Lower leg skin (tissue), 4 donors: ENCODE measurements at regions not wholly inside any gene's neighbourhood (a gene's known extent, or its start where the extent isn't known, plus 50 kb on each side); places are given as distances from the start of the nearest gene placed in this dataset.

ENCODE experiments used
- DNase-seq, 2 donors: peaks; one replicate each; pipeline ENCODE4 v3.0.0-alpha.2; 2019; ENCODE audit warnings: low spot score in 2 of 2
- H3K4me3 ChIP-seq: fragments of 200-600 bp; sonication (generic); 2 replicates; pipeline ENCODE4 v1.5.1; 2017; ENCODE audit warnings: mild to moderate bottlenecking, low read depth; ENCODE audit not compliant: poor library complexity, severe bottlenecking
- POLR2A ChIP-seq, 2 donors: fragments of 450-650 bp; IDR thresholded peaks; one replicate each; pipeline ENCODE4 v1.6.1; 2016 to 2017; ENCODE audit warnings: antibody characterized with exemption in 2 of 2, mild to moderate bottlenecking in 1 of 2, moderate library complexity in 1 of 2
- WGBS, 2 donors: methylation state at CpG; one replicate each; pipeline ENCODE4 v1.1.5; 2018; 5-methylcytosine and 5-hydroxymethylcytosine counted together
- intact Hi-C: fragments of 100-400 bp; cut with DNase I; formaldehyde crosslinking; loops from one replicate; pipeline ENCODE4 v1.15.0; 2023; ENCODE audit warnings: low total_unique reads
- TF ChIP-seq, protein P1 (sequence below), 3 donors: fragments of 450-650 bp; IDR thresholded peaks; one replicate each; pipeline ENCODE4 v1.5.1; 2016; ENCODE audit warnings: antibody characterized with exemption in 3 of 3, mild to moderate bottlenecking in 3 of 3, moderate library complexity in 2 of 3

DNA sequence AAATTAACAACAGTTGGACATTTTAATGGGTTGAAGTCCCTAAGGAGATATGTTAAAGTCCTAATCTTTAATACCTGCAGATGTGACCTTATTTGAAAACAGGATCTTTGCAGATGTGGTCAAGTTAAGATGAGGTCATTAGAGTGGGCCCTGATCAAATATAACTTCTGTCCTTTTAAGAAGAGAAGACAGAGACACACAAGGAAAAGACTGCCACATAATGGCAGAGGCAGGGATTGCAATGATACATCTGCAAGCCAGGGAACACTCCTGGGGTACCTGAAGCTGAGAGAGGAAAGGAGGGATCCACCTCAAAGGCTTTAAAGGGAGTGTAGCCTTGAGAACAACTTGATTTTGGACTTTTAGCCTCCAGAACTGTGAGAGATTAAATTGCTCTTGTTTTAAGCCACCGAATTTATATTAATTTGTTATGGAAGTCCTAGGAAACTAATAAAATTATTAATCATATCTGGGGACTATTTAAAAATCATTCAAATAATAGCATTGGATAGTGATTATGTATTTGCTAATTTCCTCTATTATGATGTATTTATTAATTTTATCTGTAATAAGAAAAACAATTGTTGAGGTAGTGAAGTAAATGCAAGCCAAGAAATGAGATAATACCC is 700.0 kb upstream of the PCDH15 start:
- DNase-seq = no peak

DNA sequence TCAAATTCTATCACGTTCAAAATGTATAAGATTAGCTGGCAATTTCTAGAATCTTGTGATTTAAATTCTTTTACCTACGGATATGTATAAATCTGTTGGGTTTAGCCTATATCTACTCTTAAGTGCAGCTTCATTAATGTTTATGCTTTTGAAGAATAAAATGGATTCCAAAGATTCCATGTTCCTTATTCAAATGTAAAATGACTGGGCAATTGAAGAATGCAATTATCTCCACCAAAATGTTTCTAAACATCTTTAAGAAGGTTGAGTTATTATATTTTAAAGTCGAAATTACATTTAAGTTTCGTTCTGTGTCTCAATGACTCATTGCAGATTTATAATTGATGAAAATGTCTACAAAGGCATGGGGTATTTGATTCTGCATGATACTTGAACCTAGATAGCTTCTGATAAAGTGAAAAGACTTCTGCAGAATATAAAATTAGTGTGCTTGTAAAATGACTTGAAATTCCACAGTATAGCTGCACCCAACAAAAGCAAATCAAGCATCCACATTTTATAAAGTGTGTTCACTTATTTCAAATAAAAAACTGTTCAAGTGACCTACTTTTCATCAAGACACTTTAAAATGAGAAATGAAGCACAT is 697.0 kb upstream of the PCDH15 start:
- intact Hi-C loops = no loop called here
- 75 to 77% methylated on average over 4 of the region's 4 CpGs for WGBS, 2 donors
- no peak for DNase-seq
- H3K4me3 ChIP-seq = no peak overlapping the region
- no peak for TF ChIP-seq POLR2A (IDR thresholded peaks at IDR 0.05)

More for the DNA sequence above, 700.0 kb upstream of the PCDH15 start:
- 4 to 17% methylated on average over 1 of the region's 1 CpG for WGBS, 2 donors
- no peak overlapping the region for H3K4me3 ChIP-seq
- TF ChIP-seq, protein P1, sequence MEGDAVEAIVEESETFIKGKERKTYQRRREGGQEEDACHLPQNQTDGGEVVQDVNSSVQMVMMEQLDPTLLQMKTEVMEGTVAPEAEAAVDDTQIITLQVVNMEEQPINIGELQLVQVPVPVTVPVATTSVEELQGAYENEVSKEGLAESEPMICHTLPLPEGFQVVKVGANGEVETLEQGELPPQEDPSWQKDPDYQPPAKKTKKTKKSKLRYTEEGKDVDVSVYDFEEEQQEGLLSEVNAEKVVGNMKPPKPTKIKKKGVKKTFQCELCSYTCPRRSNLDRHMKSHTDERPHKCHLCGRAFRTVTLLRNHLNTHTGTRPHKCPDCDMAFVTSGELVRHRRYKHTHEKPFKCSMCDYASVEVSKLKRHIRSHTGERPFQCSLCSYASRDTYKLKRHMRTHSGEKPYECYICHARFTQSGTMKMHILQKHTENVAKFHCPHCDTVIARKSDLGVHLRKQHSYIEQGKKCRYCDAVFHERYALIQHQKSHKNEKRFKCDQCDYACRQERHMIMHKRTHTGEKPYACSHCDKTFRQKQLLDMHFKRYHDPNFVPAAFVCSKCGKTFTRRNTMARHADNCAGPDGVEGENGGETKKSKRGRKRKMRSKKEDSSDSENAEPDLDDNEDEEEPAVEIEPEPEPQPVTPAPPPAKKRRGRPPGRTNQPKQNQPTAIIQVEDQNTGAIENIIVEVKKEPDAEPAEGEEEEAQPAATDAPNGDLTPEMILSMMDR (IDR thresholded peaks at IDR 0.05) = no peak
- no peak for TF ChIP-seq POLR2A (IDR thresholded peaks at IDR 0.05)
- intact Hi-C loops = no loop called here

DNA sequence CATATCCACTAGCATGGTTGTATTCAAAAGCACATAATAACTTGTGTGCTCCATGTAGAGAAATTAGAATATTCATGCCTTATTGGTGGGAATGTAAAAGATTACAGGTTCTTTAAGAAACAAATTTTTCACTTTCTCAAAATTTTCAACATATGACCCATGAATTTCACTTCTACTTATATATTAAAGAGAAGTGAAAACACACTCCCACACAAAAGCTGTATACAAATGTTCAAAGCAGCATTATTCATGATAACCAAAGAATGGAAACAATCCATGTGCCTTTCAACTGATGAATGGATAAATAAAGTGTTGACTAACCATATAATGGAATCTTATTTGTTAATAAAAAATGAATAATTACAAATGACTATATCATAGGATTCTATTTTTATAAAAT is 694.5 kb upstream of the PCDH15 start:
- no peak for DNase-seq
- intact Hi-C loops = no loop called here
- no peak overlapping the region for H3K4me3 ChIP-seq
- TF ChIP-seq, protein P1 (IDR thresholded peaks at IDR 0.05) = no peak
- TF ChIP-seq POLR2A (IDR thresholded peaks at IDR 0.05) = no peak

DNA sequence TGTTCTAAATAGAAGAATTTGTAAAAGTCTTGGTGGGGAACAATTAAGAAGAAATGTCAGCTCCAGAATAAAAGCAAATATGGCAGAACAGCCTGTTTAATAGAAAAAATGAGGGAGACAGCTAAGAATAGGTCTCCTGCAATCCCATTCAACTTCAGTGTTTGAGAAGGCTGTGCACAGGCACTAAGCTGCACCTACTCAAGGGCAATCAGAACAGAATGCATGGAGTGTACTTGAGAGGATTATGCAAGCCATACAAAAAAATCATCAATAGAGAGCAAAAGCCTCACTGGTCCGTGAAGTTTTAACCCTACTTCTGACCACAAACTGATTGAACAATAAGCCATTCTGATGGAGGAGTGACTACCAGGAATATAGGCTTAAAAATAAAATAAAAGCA is 690.7 kb upstream of the PCDH15 start:
- TF ChIP-seq, protein P1 (IDR thresholded peaks at IDR 0.05) = no peak
- no peak for TF ChIP-seq POLR2A (IDR thresholded peaks at IDR 0.05)
- DNase-seq = no peak
- intact Hi-C loops = no loop called here
- 66 to 67% methylated on average over 1 of the region's 1 CpG for WGBS, 2 donors
- no peak overlapping the region for H3K4me3 ChIP-seq

DNA sequence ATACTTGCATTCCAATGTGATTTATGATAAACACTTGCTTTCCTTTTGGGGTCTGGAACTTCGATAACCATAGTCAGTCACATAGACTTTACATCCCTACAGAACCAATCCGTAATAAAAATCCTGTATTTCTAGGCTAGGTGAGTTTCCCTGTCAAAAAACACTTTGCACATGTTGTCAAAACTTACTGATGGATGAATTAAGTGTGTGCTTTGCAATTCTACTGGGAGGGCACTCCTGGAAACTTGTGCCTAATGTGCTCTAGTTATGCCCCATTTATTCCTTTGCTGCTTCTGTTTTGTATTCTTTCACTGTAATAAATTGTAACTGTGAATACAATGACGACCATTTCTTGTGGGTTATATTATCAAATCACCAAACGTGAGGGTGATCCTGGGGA is 684.8 kb upstream of the PCDH15 start:
- DNase-seq = no peak
- intact Hi-C loops = no loop called here
- TF ChIP-seq, protein P1 (IDR thresholded peaks at IDR 0.05) = no peak
- WGBS, 2 donors = 62 to 76% methylated on average over 4 of the region's 4 CpGs
- H3K4me3 ChIP-seq = no peak overlapping the region

DNA sequence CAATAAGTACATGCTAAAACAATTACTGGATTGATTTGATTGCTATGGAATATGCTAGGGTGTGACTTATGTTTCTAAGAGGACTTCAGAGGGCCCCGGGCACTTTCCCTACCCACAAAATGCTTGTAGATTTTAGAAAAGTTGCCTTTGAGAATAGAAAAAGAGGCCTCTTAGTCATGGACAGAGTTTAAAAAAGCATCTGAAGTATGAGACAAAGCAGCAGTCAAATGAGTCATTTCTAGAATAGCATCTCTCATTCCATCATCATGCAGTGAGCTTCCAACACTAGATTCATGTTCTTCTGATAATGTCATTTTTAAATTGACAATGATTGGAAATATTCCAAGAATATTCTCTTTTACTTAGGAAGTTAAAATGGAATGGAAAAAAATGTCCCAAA is 675.1 kb upstream of the PCDH15 start:
- WGBS, 2 donors = 63 to 65% methylated on average over 1 of the region's 1 CpG
- TF ChIP-seq, protein P1 (IDR thresholded peaks at IDR 0.05) = no peak
- no peak for TF ChIP-seq POLR2A (IDR thresholded peaks at IDR 0.05)
- H3K4me3 ChIP-seq = no peak overlapping the region
- DNase-seq = no peak
- intact Hi-C loops = no loop called here
